ENCODE measurements at regions not wholly inside any gene's neighbourhood (a gene's known extent, or its start where the extent isn't known, plus 50 kb on each side); places are given as distances from the start of the nearest gene placed in this dataset.

GRCh38 chr3:167151636-167152035 is 228.5 kb downstream of the ZBBX start:
- Mint-ChIP-seq H3K27me3 (ENCODE audit: unreplicated experiment) (peaks cover 1% of the 10 kb centered on the region), H3K4me3 (ENCODE audit: unreplicated experiment) (no peak overlapping the region), H3K9me3 (ENCODE audit: unreplicated experiment) (no peaks in the 10 kb centered on the region), H3K36me3 (ENCODE audit: low read depth, unreplicated experiment) (peaks cover 3% of the 10 kb centered on the region), H3K4me1 (ENCODE audit: unreplicated experiment) (no peaks in the 10 kb centered on the region), H3K27ac (ENCODE audit: unreplicated experiment) (no peak overlapping the region)
- TF ChIP-seq CTCF (IDR thresholded peaks at IDR 0.05; ENCODE audit: unreplicated experiment), result no peak
- no peak for DNase-seq (ENCODE audit: low spot score)

GRCh38 chr3:167148136-167148535 is 232.0 kb downstream of the ZBBX start:
- DNase-seq (ENCODE audit: low spot score), result no peak
- Mint-ChIP-seq H3K36me3 (ENCODE audit: low read depth, unreplicated experiment) (no peaks in the 10 kb centered on the region), H3K27me3 (ENCODE audit: unreplicated experiment) (no peaks in the 10 kb centered on the region), H3K27ac (ENCODE audit: unreplicated experiment) (no peak overlapping the region), H3K9me3 (ENCODE audit: unreplicated experiment) (no peaks in the 10 kb centered on the region), H3K4me1 (ENCODE audit: unreplicated experiment) (no peaks in the 10 kb centered on the region), H3K4me3 (ENCODE audit: unreplicated experiment) (no peak overlapping the region)
- TF ChIP-seq CTCF (IDR thresholded peaks at IDR 0.05; ENCODE audit: unreplicated experiment), result no peak

- H3K4me1 Mint-ChIP-seq (ENCODE audit: unreplicated experiment), result no peaks in the 10 kb centered on the region
- TF ChIP-seq CTCF (IDR thresholded peaks at IDR 0.05; ENCODE audit: unreplicated experiment), result no peak
- no peak for DNase-seq (ENCODE audit: low spot score)
- no peak overlapping the region for H3K4me3 Mint-ChIP-seq (ENCODE audit: unreplicated experiment)
- no peaks in the 10 kb centered on the region for H3K36me3 Mint-ChIP-seq (ENCODE audit: low read depth, unreplicated experiment)
- no peak overlapping the region for H3K27ac Mint-ChIP-seq (ENCODE audit: unreplicated experiment)
- H3K9me3 Mint-ChIP-seq (ENCODE audit: unreplicated experiment), result no peaks in the 10 kb centered on the region
- H3K27me3 Mint-ChIP-seq (ENCODE audit: unreplicated experiment), result peaks cover under 1% of the 10 kb centered on the region
Observed at GRCh38 chr3:167146911-167147310, 233.2 kb downstream of the ZBBX start.

- no peak for TF ChIP-seq CTCF (IDR thresholded peaks at IDR 0.05; ENCODE audit: unreplicated experiment)
- Mint-ChIP-seq H3K4me3 (ENCODE audit: unreplicated experiment) (no peak overlapping the region), H3K27ac (ENCODE audit: unreplicated experiment) (no peak overlapping the region)
Observed at GRCh38 chr3:167125612-167126407, 254.3 kb downstream of the ZBBX start.

GRCh38 chr3:167120828-167121227 is 259.3 kb downstream of the ZBBX start:
- Mint-ChIP-seq H3K27me3 (ENCODE audit: unreplicated experiment) (peaks cover under 1% of the 10 kb centered on the region), H3K27ac (ENCODE audit: unreplicated experiment) (no peak overlapping the region), H3K4me1 (ENCODE audit: unreplicated experiment) (no peaks in the 10 kb centered on the region), H3K4me3 (ENCODE audit: unreplicated experiment) (no peak overlapping the region), H3K36me3 (ENCODE audit: low read depth, unreplicated experiment) (no peaks in the 10 kb centered on the region), H3K9me3 (ENCODE audit: unreplicated experiment) (no peaks in the 10 kb centered on the region)
- no peak for TF ChIP-seq CTCF (IDR thresholded peaks at IDR 0.05; ENCODE audit: unreplicated experiment)
- no peak for DNase-seq (ENCODE audit: low spot score)

More at GRCh38 chr3:167125612-167126407, 254.3 kb downstream of the ZBBX start:
- H3K4me1 Mint-ChIP-seq (ENCODE audit: unreplicated experiment), result no peaks in the 10 kb centered on the region
- H3K27me3 Mint-ChIP-seq (ENCODE audit: unreplicated experiment), result peaks cover 1% of the 10 kb centered on the region
- H3K36me3 Mint-ChIP-seq (ENCODE audit: low read depth, unreplicated experiment), result no peaks in the 10 kb centered on the region
- no peak for DNase-seq (ENCODE audit: low spot score)
- no peaks in the 10 kb centered on the region for H3K9me3 Mint-ChIP-seq (ENCODE audit: unreplicated experiment)

Data from endothelial cell (in vitro differentiated cells).